K562 (cell line): ENCODE measurements at regions not wholly inside any gene's neighbourhood (a gene's known extent, or its start where the extent isn't known, plus 50 kb on each side); places are given as distances from the start of the nearest gene placed in this dataset.

Source experiments
- CUX1 ChIP-seq: fragments of 200-800 bp; sonication (Bioruptor generic); IDR thresholded peaks from 2 replicates; pipeline ENCODE4 v1.6.1; 2016; ENCODE audit warnings: missing genetic modification characterization, missing compliant biosample characterization
- ZBTB40 ChIP-seq, 2 experiments: fragments of 450-650 bp in 1 of 2; sonication (generic) in 1 of 2; formaldehyde crosslinking in 1 of 2; IDR thresholded peaks; 2 replicates each; pipeline versions ENCODE4 v1.7.1 to v1.9.0; 2016 to 2022; ENCODE audit warnings: inconsistent platforms in 1 of 2, mild to moderate bottlenecking in 1 of 2, missing genetic modification reagents in 1 of 2

- TF ChIP-seq ZBTB40 (IDR thresholded peaks at IDR 0.05) (no peak), ZBTB40 (CRISPR knock-in tag; IDR thresholded peaks at IDR 0.05) (no peak), CUX1 (CRISPR knock-in tag) (no peak)
These were observed 850.6 kb upstream of the CHAC2 start (continued) for GRCh38 chr2:52916981-52917380.
